ENCODE measurements at regions not wholly inside any gene's neighbourhood (a gene's known extent, or its start where the extent isn't known, plus 50 kb on each side); places are given as distances from the start of the nearest gene placed in this dataset.

DNA sequence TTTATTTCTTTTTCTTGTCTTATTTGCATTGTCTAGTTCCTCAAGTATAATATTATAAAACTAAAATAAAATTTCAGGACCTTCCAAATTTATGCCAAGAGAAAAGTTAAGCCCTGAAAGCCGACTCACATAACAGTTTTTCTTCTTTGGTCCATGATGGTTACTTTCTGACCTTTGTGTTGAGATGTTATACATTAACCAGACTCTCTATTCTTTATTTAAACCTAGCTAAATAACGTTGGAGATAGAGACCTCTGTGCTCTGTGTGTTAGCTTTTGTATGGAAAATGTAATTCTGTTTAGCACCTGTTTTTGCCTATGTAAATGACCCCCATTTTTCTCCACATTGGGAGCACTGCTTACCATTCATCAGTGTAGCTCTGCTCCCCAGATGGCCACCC is 352.4 kb downstream of the CD109 start:
- TF ChIP-seq, protein P1, sequence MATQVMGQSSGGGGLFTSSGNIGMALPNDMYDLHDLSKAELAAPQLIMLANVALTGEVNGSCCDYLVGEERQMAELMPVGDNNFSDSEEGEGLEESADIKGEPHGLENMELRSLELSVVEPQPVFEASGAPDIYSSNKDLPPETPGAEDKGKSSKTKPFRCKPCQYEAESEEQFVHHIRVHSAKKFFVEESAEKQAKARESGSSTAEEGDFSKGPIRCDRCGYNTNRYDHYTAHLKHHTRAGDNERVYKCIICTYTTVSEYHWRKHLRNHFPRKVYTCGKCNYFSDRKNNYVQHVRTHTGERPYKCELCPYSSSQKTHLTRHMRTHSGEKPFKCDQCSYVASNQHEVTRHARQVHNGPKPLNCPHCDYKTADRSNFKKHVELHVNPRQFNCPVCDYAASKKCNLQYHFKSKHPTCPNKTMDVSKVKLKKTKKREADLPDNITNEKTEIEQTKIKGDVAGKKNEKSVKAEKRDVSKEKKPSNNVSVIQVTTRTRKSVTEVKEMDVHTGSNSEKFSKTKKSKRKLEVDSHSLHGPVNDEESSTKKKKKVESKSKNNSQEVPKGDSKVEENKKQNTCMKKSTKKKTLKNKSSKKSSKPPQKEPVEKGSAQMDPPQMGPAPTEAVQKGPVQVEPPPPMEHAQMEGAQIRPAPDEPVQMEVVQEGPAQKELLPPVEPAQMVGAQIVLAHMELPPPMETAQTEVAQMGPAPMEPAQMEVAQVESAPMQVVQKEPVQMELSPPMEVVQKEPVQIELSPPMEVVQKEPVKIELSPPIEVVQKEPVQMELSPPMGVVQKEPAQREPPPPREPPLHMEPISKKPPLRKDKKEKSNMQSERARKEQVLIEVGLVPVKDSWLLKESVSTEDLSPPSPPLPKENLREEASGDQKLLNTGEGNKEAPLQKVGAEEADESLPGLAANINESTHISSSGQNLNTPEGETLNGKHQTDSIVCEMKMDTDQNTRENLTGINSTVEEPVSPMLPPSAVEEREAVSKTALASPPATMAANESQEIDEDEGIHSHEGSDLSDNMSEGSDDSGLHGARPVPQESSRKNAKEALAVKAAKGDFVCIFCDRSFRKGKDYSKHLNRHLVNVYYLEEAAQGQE (IDR thresholded peaks at IDR 0.05; ENCODE audit: insufficient read depth in 1 of 2, low read depth in 2 of 2, low read length in 2 of 2), result no peak
- no peak for TF ChIP-seq FOXP2 (optimal IDR thresholded peaks at IDR 0.05; ENCODE audit: borderline replicate concordance, extremely low read depth, extremely low read length, insufficient read depth)
- TF ChIP-seq SIN3A (IDR thresholded peaks at IDR 0.05; ENCODE audit: borderline replicate concordance, insufficient read depth, low read length), result no peak
- TF ChIP-seq TAF1 (IDR thresholded peaks at IDR 0.05; ENCODE audit: borderline replicate concordance, insufficient read depth, low read length), result no peak
- no peak for TF ChIP-seq POLR2AphosphoS5 (IDR thresholded peaks at IDR 0.05; ENCODE audit: low read depth, low read length)

DNA sequence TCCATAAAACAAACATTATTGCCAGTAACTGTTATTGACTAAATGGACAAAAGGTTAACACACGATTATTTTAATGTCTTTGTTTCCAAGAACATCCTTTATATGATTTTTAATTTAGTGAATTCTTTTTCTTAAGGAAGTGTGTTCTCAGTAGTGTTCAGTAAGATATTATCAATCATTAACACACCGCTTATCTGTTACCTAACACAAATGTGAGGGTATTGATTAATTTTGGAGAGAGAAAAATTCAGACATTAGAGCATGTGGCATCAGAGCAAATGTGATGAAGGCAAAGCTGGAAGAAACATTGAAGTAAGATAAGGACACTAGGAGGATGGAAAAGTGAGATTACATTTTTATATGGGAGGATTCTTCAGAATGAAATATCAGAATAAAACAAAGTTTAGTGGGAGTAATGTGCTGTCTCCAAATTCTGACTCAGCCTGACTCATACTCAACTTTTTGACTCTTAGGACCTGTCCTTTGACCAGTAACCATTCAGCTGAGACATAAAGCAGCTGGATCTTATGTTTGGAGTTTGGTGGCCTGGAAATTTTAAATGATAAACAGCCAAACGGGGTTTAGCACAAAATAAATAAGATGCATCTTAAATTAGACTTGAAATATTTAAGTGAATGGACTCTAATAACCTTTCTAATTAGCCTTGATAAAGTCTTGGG is 348.6 kb downstream of the CD109 start:
- no peak for TF ChIP-seq FOXP2 (optimal IDR thresholded peaks at IDR 0.05; ENCODE audit: borderline replicate concordance, extremely low read depth, extremely low read length, insufficient read depth)
- TF ChIP-seq, protein P1 (IDR thresholded peaks at IDR 0.05; ENCODE audit: insufficient read depth in 1 of 2, low read depth in 2 of 2, low read length in 2 of 2), result no peak
- TF ChIP-seq TAF1 (IDR thresholded peaks at IDR 0.05; ENCODE audit: borderline replicate concordance, insufficient read depth, low read length), result no peak
- TF ChIP-seq POLR2AphosphoS5 (IDR thresholded peaks at IDR 0.05; ENCODE audit: low read depth, low read length), result no peak
- TF ChIP-seq SIN3A (IDR thresholded peaks at IDR 0.05; ENCODE audit: borderline replicate concordance, insufficient read depth, low read length), result no peak

DNA sequence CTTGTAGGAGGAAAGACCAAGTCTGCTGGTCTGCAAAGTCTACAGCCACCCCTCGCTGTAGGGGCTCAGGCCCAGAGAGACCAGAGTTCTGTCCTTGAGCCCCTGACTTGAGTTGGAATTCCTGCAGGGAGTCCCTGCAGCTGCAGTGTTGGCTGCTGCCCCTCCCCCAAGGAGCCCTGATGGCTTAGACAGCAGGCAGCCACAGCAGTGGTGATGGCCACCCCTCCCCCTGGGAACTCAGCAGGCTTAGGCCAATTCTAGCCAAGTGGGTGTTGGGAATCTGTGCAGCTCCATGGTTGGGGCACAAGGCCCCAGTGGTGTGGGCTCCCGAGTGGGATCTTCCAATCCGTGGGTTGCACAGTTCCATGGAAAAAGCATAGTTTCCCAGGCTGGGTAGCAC is 345.4 kb downstream of the CD109 start:
- TF ChIP-seq POLR2AphosphoS5 (IDR thresholded peaks at IDR 0.05; ENCODE audit: low read depth, low read length), result no peak
- TF ChIP-seq TAF1 (IDR thresholded peaks at IDR 0.05; ENCODE audit: borderline replicate concordance, insufficient read depth, low read length), result no peak
- TF ChIP-seq, protein P1 (IDR thresholded peaks at IDR 0.05; ENCODE audit: insufficient read depth in 1 of 2, low read depth in 2 of 2, low read length in 2 of 2), result no peak
- TF ChIP-seq SIN3A (IDR thresholded peaks at IDR 0.05; ENCODE audit: borderline replicate concordance, insufficient read depth, low read length), result no peak
- no peak for TF ChIP-seq FOXP2 (optimal IDR thresholded peaks at IDR 0.05; ENCODE audit: borderline replicate concordance, extremely low read depth, extremely low read length, insufficient read depth)

DNA sequence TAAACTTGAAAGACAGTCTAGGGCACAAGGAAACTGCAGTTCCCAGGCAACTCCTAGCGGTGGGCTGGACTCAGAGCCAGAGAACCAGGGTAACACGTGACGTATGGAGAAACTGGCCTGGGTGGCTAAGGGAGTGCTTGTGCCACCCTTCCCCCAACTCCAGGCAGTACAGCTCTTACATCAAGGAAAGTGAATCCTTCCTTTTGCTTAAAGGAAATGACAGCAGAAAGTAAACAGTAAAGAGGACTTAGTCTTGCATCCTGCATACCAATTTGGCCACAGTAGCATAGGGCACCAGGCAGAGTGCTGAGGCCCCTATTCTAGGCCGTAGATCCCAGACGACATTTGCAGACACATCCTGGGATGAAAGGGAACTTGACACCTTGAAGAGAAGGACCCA is 322.8 kb downstream of the CD109 start:
- TF ChIP-seq TAF1 (IDR thresholded peaks at IDR 0.05; ENCODE audit: borderline replicate concordance, insufficient read depth, low read length), result no peak
- TF ChIP-seq, protein P1 (IDR thresholded peaks at IDR 0.05; ENCODE audit: insufficient read depth in 1 of 2, low read depth in 2 of 2, low read length in 2 of 2), result no peak
- no peak for TF ChIP-seq POLR2AphosphoS5 (IDR thresholded peaks at IDR 0.05; ENCODE audit: low read depth, low read length)
- no peak for TF ChIP-seq SIN3A (IDR thresholded peaks at IDR 0.05; ENCODE audit: borderline replicate concordance, insufficient read depth, low read length)
- TF ChIP-seq FOXP2 (optimal IDR thresholded peaks at IDR 0.05; ENCODE audit: borderline replicate concordance, extremely low read depth, extremely low read length, insufficient read depth), result no peak

All from PFSK-1 (cell line).